K562 (cell line): ENCODE measurements at regions not wholly inside any gene's neighbourhood (a gene's known extent, or its start where the extent isn't known, plus 50 kb on each side); places are given as distances from the start of the nearest gene placed in this dataset.
A peak's percentile ranks its signal among the peaks of the same experiment; 100 is the strongest.
"Not testable (repeated sequence)": the region's sequence is repeated elsewhere in the genome, so short reads cannot be mapped to it uniquely, and the experiment has no call there.

Source experiments
- ATAC-seq: fragments of 200-7000 bp; cut with Tn5 transposase; 3 replicates; pipeline ENCODE4 v1.9.1; 2020; ENCODE audit warnings: moderate library complexity
- BruUV-seq: library from RNA; stranded (reverse); fragments of 400-500 nt; replicated peaks from 2 replicates; lab custom pipeline; 2021; lab: Mats Ljungman, UMichigan
- CTCF ChIA-PET: fragments of 300-600 bp; formaldehyde crosslinking; extraction: SDS; loops from one replicate; lab custom pipeline; 2021; ENCODE audit warnings: low intra/inter-chr PET ratio; lab: Yijun Ruan, JAX
- POLR2A ChIA-PET: fragments of 300-600, 350-650 bp; sonication (Branson Sonifier 250); formaldehyde crosslinking; extraction: SDS; loops from one replicate; lab custom pipeline; 2021; ENCODE audit warnings: antibody characterized with exemption, inconsistent platforms; lab: Yijun Ruan, JAX
- DNase-seq, 4 experiments: peaks; one replicate each; pipeline versions ENCODE4 v3.0.0 to v3.0.0-alpha.2; 2011 to 2018; ENCODE audit warnings: low spot score in 3 of 4, mixed read lengths in 3 of 4; ENCODE audit errors: extremely low read depth in 1 of 4
- FAIRE-seq: peaks from 2 replicates; lab custom pipeline; 2011; peaks lifted over from hg19 to GRCh38; lab: Jason Lieb, UNC
- H2AFZ ChIP-seq: 2 replicates; pipeline ENCODE4 v1.6.0; 2011; ENCODE audit warnings: low read depth, low read length, control low read depth, inconsistent platforms
- H3K27ac ChIP-seq: fragments of 200-600 bp; 3 replicates; pipeline ENCODE4 v1.8.0; 2011; ENCODE audit warnings: low read depth, mild to moderate bottlenecking, control low read depth, inconsistent platforms, low read length, moderate library complexity, mixed read lengths; ENCODE audit errors: extremely low read depth
- H3K27me3 ChIP-seq, 2 experiments: fragments of 300-600 bp in 1 of 2; 2 replicates in 1 of 2; 3 replicates in 1 of 2; pipeline versions ENCODE4 v1.6.0 to v1.8.0; 2011; ENCODE audit warnings: inconsistent platforms in 2 of 2, low read length in 2 of 2, mild to moderate bottlenecking in 1 of 2, mixed read lengths in 1 of 2, moderate library complexity in 1 of 2; ENCODE audit not compliant: control insufficient read depth in 2 of 2, insufficient read depth in 2 of 2
- H3K36me3 ChIP-seq: fragments of 300-600 bp; 3 replicates; pipeline ENCODE4 v1.8.0; 2011; ENCODE audit warnings: mild to moderate bottlenecking, low read length, inconsistent platforms; ENCODE audit not compliant: control insufficient read depth, insufficient read depth
- H3K4me1 ChIP-seq, 2 experiments: fragments of 200-600 bp in 1 of 2; replicated peaks in 1 of 2; 2 replicates in 1 of 2; 3 replicates in 1 of 2; pipeline versions ENCODE4 v1.5.1 to v1.8.0; 2011; ENCODE audit warnings: inconsistent platforms in 2 of 2, low read length in 2 of 2, mild to moderate bottlenecking in 1 of 2, mixed read lengths in 1 of 2, moderate library complexity in 1 of 2; ENCODE audit not compliant: control insufficient read depth in 2 of 2, insufficient read depth in 2 of 2
- H3K4me2 ChIP-seq: 2 replicates; pipeline ENCODE4 v1.6.1; 2011; ENCODE audit warnings: low read length, control low read depth, inconsistent platforms, mixed read lengths; ENCODE audit not compliant: insufficient read depth
- H3K4me3 ChIP-seq: fragments of 200-600 bp; sonication (generic), shearing (Covaris generic); 2 replicates; pipeline ENCODE4 v1.5.1; 2016; ENCODE audit warnings: control low read depth, inconsistent platforms
- H3K79me2 ChIP-seq: fragments of 200-600 bp; 3 replicates; pipeline ENCODE4 v1.8.0; 2011; ENCODE audit warnings: low read length, inconsistent platforms; ENCODE audit not compliant: control insufficient read depth, insufficient read depth
- H3K9ac ChIP-seq, 2 experiments: 2 replicates each; pipeline versions ENCODE4 v1.6.0 to v1.6.1; 2011; ENCODE audit warnings: low read depth in 2 of 2, low read length in 2 of 2, control low read depth in 1 of 2, inconsistent platforms in 1 of 2, mild to moderate bottlenecking in 1 of 2, mixed read lengths in 1 of 2; ENCODE audit not compliant: insufficient read depth in 1 of 2
- H3K9me1 ChIP-seq: one replicate; pipeline ENCODE4 v1.6.0; 2011; ENCODE audit warnings: inconsistent platforms, mild to moderate bottlenecking, low read length, moderate library complexity; ENCODE audit not compliant: control insufficient read depth, insufficient read depth
- H3K9me3 ChIP-seq: replicated peaks from 2 replicates; pipeline ENCODE4 v1.5.1; 2011; ENCODE audit warnings: low read depth, low read length, inconsistent platforms; ENCODE audit not compliant: control insufficient read depth, insufficient read depth
- H4K20me1 ChIP-seq: replicated peaks from 2 replicates; pipeline ENCODE4 v1.6.1; 2011; ENCODE audit warnings: low read length, inconsistent platforms, mixed read lengths; ENCODE audit not compliant: control insufficient read depth, insufficient read depth
- CBX1 ChIP-seq: sonication (generic); IDR thresholded peaks from 2 replicates; pipeline ENCODE4 v1.6.1; 2016; ENCODE audit warnings: antibody characterized with exemption, low read depth, mild to moderate bottlenecking
- CBX3 ChIP-seq, 2 experiments: IDR thresholded peaks; 1 replicate in 1 of 2; 2 replicates in 1 of 2; pipeline ENCODE4 v1.6.1; 2012; ENCODE audit warnings: inconsistent platforms in 2 of 2, low read length in 2 of 2, borderline replicate concordance in 1 of 2, control low read depth in 1 of 2
- CBX5 ChIP-seq: IDR thresholded peaks from 2 replicates; pipeline ENCODE4 v1.6.1; 2014; ENCODE audit warnings: low read depth, borderline replicate concordance
- TRIM24 ChIP-seq, 2 experiments: fragments of 450-650 bp; IDR thresholded peaks; 2 replicates each; pipeline ENCODE4 v1.6.1; 2016
- TRIM28 ChIP-seq: fragments of 450-650 bp; IDR thresholded peaks from 2 replicates; pipeline ENCODE4 v1.6.1; 2017
- WGBS: fragments of 100-300 bp; shearing (Covaris generic); methylation state at CpG from one replicate; pipeline ENCODE4 v1.1.6; 2016; ENCODE audit warnings: low coverage, mixed read lengths; ENCODE audit not compliant: insufficient coverage; ENCODE audit errors: missing lambda C conversion rate; 5-methylcytosine and 5-hydroxymethylcytosine counted together
- in situ Hi-C: fragments of 300-500 bp; cut with MboI; formaldehyde crosslinking; loops from 4 replicates; pipeline ENCODE4 v1.15.0; 2018; ENCODE audit warnings: inconsistent platforms, mixed read lengths
- intact Hi-C: fragments of 100-400 bp; cut with micrococcal nuclease; formaldehyde crosslinking; loops from 2 replicates; pipeline ENCODE4 v1.14.2; 2022

- peaks cover 14% of the 10 kb centered on the region; the same call in 1 of the 2 replicates for H3K9me3 ChIP-seq
- CTCF ChIA-PET = not testable (repeated sequence)
These were observed 287.1 kb upstream of the MTPN start for GRCh38 chr7:136264304-136264703.

GRCh38 chr7:136263112-136263860 lies 286.1 kb upstream of the MTPN start:
- H4K20me1 ChIP-seq, H2AFZ ChIP-seq, H3K4me2 ChIP-seq, H3K27me3 ChIP-seq, H3K36me3 ChIP-seq, DNase-seq, CTCF ChIA-PET, H3K9ac ChIP-seq, H3K4me1 ChIP-seq, H3K27ac ChIP-seq, POLR2A ChIA-PET, FAIRE-seq, H3K4me3 ChIP-seq, in situ Hi-C loops, ATAC-seq, H3K9me1 ChIP-seq, H3K79me2 ChIP-seq, BruUV-seq, intact Hi-C loops: not testable (repeated sequence)
- WGBS = 32% methylated on average over 4 of the region's 4 CpGs
- peaks cover 14% of the 10 kb centered on the region; the same call in 1 of the 2 replicates for H3K9me3 ChIP-seq

More at GRCh38 chr7:136264304-136264703, 287.1 kb upstream of the MTPN start:
- FAIRE-seq, H3K79me2 ChIP-seq, H3K9me1 ChIP-seq, H3K9ac ChIP-seq, in situ Hi-C loops, H3K36me3 ChIP-seq, H3K4me1 ChIP-seq, H3K27ac ChIP-seq, ATAC-seq, intact Hi-C loops, H3K27me3 ChIP-seq, H4K20me1 ChIP-seq, H3K4me3 ChIP-seq, BruUV-seq, H3K4me2 ChIP-seq, H2AFZ ChIP-seq: not testable (repeated sequence)
- WGBS = 12% methylated on average over 5 of the region's 5 CpGs
- TF ChIP-seq TRIM28 (peak; percentile 95), CBX1 (peak; percentile 82; the same call in 1 of the 2 replicates), CBX3 (IDR thresholded peaks at IDR 0.05; ENCODE audit: borderline replicate concordance in 1 of 2, low read length in 2 of 2) (peak in 1 of 2 experiments; percentile 91; a peak in 2 of 3 replicates), CBX5 (peak; percentile 95), TRIM24 (IDR thresholded peaks at IDR 0.05) (0 out of 4 replicates have a peak, but pooled peaks of 1 of the 2 experiments have one; percentile 33)
- peak in 1 of 4 experiments; percentile 31 for DNase-seq
- POLR2A ChIA-PET = interaction anchor here (0.7 kb wide), 1 partner anchor 609 kb away, joined by 3 read pairs; no protein-coding TSS in a partner anchor
